Endodermal cell (in vitro differentiated cells): ENCODE measurements at regions not wholly inside any gene's neighbourhood (a gene's known extent, or its start where the extent isn't known, plus 50 kb on each side); places are given as distances from the start of the nearest gene placed in this dataset.

ENCODE experiments used
- DNase-seq: peaks from one replicate; pipeline ENCODE4 v3.0.0-alpha.2; 2017
- H3K27ac ChIP-seq: 2 replicates; pipeline ENCODE4 v1.5.1; 2013; ENCODE audit warnings: mild to moderate bottlenecking, low read depth, low read length, moderate library complexity
- H3K27me3 ChIP-seq: 2 replicates; pipeline ENCODE4 v1.6.1; 2013; ENCODE audit warnings: mild to moderate bottlenecking, low read length, moderate library complexity; ENCODE audit not compliant: insufficient read depth, control insufficient read depth, poor library complexity, severe bottlenecking
- H3K36me3 ChIP-seq: 2 replicates; pipeline ENCODE4 v1.7.0; 2013; ENCODE audit warnings: mild to moderate bottlenecking, low read length, moderate library complexity; ENCODE audit not compliant: control insufficient read depth, insufficient read depth
- H3K4me1 ChIP-seq: one replicate; pipeline ENCODE4 v1.7.0; 2013; ENCODE audit warnings: low read length; ENCODE audit not compliant: control insufficient read depth, insufficient read depth
- H3K4me3 ChIP-seq: 2 replicates; pipeline ENCODE4 v1.5.1; 2013; ENCODE audit warnings: mild to moderate bottlenecking, low read length, moderate library complexity
- H3K9ac ChIP-seq: 2 replicates; pipeline ENCODE4 v1.6.1; 2013; ENCODE audit warnings: mild to moderate bottlenecking, low read length, moderate library complexity; ENCODE audit not compliant: poor library complexity, severe bottlenecking; ENCODE audit errors: extremely low read depth
- H3K9me3 ChIP-seq: 2 replicates; pipeline ENCODE4 v1.6.1; 2013; ENCODE audit warnings: mild to moderate bottlenecking, low read length, moderate library complexity; ENCODE audit not compliant: control insufficient read depth
- H3K27ac Mint-ChIP-seq: 2 replicates; pipeline ENCODE4 v1.8.0; 2020; ENCODE audit warnings: mixed read lengths
- H3K27me3 Mint-ChIP-seq: 2 replicates; pipeline ENCODE4 v1.8.0; 2021; ENCODE audit warnings: mild to moderate bottlenecking, mixed read lengths; ENCODE audit not compliant: insufficient read depth
- H3K36me3 Mint-ChIP-seq: 2 replicates; pipeline ENCODE4 v1.8.0; 2020; ENCODE audit warnings: low read depth, mixed read lengths
- H3K4me1 Mint-ChIP-seq: 2 replicates; pipeline ENCODE4 v1.8.0; 2020; ENCODE audit warnings: mixed read lengths
- H3K4me3 Mint-ChIP-seq: 2 replicates; pipeline ENCODE4 v1.8.0; 2020; ENCODE audit warnings: mild to moderate bottlenecking, moderate library complexity, mixed read lengths
- H3K9me3 Mint-ChIP-seq: 2 replicates; pipeline ENCODE4 v1.8.0; 2020; ENCODE audit warnings: mild to moderate bottlenecking, mixed read lengths
- WGBS, 2 experiments: methylation state at CpG; one replicate each; pipeline versions ENCODE4 v1.1.5 to v1.1.7; 2013; ENCODE audit warnings: missing lambda C conversion rate in 2 of 2, mixed read lengths in 1 of 2; ENCODE audit not compliant: insufficient coverage in 1 of 2, insufficient read length in 1 of 2; 5-methylcytosine and 5-hydroxymethylcytosine counted together
- TF ChIP-seq, protein P1 (sequence below): fragments of 200-600 bp; sonication (generic); conservative IDR thresholded peaks from 2 replicates; pipeline ENCODE4 v1.5.0; 2021; ENCODE audit warnings: antibody characterized with exemption, mild to moderate bottlenecking

DNA sequence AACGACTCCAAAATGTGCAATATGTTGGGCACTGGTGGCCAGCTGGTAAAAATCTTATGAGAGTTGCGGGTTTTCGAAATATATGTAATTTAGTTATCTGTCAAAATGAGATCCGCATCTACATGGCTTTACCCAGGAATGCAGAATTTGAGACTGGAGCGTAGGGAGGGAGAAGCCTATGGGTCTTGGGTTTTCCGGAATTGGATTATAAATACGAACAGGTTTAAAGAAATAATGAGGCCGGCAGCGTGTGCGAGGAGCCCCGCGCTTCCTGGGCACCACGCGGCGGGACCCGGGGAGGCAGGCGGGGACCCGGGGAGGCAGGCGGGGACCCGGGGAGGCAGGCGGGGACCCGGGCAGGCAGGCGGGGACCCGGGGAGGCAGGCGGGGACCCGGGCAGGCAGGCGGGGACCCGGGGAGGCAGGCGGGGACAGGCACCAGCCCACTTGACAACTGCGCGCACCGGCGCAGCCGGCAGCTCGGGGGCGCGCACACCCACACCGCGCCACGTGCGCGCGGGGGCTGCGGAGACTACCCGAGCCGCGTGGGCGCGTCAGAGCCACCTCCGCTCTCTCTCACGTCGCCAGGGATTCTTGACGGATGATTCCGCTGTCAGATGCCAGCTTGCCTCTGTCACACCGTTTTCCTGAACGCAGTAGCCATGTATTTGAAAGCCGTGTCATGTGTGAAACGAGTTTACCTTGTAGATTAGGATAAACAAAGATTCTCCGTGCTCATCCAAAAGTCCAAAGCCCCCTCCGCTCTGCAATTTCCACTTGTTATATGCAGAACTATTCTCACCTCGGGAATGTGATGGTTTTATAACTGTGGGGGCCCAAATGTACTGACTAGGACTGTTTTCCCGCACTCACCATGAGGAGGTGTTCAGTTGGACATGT is 54.3 kb upstream of the HNRNPU start:
- H3K36me3 Mint-ChIP-seq, result no peaks in the 10 kb centered on the region
- no peaks in the 10 kb centered on the region for H3K4me1 Mint-ChIP-seq
- 9 to 10% methylated on average over 31 to 62 of the region's 62 CpGs for WGBS, 2 experiments
- H3K9me3 ChIP-seq, result no peaks in the 10 kb centered on the region
- H3K27me3 ChIP-seq, result peaks cover 19% of the 10 kb centered on the region
- no peak overlapping the region for H3K27ac Mint-ChIP-seq
- no peak overlapping the region for H3K27ac ChIP-seq
- peak overlapping the region; percentile 59 for H3K4me3 Mint-ChIP-seq
- no peaks in the 10 kb centered on the region for H3K9me3 Mint-ChIP-seq
- no peak overlapping the region for H3K9ac ChIP-seq
- H3K4me1 ChIP-seq, result no peaks in the 10 kb centered on the region
- peaks cover 30% of the 10 kb centered on the region for H3K27me3 Mint-ChIP-seq
- H3K4me3 ChIP-seq, result peak overlapping the region; percentile 75
- peak; percentile 61 for DNase-seq
- TF ChIP-seq, protein P1, sequence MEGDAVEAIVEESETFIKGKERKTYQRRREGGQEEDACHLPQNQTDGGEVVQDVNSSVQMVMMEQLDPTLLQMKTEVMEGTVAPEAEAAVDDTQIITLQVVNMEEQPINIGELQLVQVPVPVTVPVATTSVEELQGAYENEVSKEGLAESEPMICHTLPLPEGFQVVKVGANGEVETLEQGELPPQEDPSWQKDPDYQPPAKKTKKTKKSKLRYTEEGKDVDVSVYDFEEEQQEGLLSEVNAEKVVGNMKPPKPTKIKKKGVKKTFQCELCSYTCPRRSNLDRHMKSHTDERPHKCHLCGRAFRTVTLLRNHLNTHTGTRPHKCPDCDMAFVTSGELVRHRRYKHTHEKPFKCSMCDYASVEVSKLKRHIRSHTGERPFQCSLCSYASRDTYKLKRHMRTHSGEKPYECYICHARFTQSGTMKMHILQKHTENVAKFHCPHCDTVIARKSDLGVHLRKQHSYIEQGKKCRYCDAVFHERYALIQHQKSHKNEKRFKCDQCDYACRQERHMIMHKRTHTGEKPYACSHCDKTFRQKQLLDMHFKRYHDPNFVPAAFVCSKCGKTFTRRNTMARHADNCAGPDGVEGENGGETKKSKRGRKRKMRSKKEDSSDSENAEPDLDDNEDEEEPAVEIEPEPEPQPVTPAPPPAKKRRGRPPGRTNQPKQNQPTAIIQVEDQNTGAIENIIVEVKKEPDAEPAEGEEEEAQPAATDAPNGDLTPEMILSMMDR, result no peak
- H3K36me3 ChIP-seq, result no peaks in the 10 kb centered on the region

DNA sequence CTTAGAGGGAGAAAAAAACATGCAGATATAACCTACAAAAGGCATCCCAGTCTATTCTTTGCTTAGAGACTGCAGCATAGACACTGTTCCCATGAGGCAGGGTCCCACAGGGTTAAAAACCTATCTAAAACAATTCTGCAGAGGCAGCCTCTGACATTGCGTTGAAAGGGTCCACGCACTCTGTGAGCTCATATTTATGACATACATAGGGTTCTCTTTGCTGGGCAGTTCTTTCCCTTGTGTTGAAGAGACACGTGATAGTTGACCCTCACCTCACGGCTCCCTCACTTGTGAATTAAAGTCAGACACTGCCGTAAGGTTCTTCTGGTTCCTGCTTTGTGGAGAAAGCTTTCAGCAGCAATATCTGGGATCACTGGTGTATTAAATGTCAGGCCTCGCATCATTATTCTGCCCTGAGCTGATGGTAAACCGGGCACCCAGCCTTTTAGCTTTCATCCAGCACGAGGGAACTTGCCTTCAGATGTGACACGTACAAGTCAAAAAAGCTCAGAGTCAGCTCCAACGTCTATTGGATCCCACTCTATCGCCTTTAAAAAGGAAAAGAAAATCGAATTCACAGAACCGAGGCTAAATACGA is 52.8 kb upstream of the HNRNPU start:
- H3K4me3 ChIP-seq, result no peak overlapping the region
- no peaks in the 10 kb centered on the region for H3K4me1 ChIP-seq
- no peaks in the 10 kb centered on the region for H3K36me3 ChIP-seq
- no peak overlapping the region for H3K4me3 Mint-ChIP-seq
- H3K27ac ChIP-seq, result no peak overlapping the region
- H3K27me3 Mint-ChIP-seq, result peaks cover 30% of the 10 kb centered on the region
- no peaks in the 10 kb centered on the region for H3K4me1 Mint-ChIP-seq
- H3K9me3 Mint-ChIP-seq, result no peaks in the 10 kb centered on the region
- H3K9me3 ChIP-seq, result no peaks in the 10 kb centered on the region
- 93 to 95% methylated on average over 12 to 14 of the region's 14 CpGs for WGBS, 2 experiments
- no peak for DNase-seq
- peaks cover 19% of the 10 kb centered on the region for H3K27me3 ChIP-seq
- H3K36me3 Mint-ChIP-seq, result no peaks in the 10 kb centered on the region
- TF ChIP-seq, protein P1, result no peak
- H3K27ac Mint-ChIP-seq, result no peak overlapping the region
- no peak overlapping the region for H3K9ac ChIP-seq

DNA sequence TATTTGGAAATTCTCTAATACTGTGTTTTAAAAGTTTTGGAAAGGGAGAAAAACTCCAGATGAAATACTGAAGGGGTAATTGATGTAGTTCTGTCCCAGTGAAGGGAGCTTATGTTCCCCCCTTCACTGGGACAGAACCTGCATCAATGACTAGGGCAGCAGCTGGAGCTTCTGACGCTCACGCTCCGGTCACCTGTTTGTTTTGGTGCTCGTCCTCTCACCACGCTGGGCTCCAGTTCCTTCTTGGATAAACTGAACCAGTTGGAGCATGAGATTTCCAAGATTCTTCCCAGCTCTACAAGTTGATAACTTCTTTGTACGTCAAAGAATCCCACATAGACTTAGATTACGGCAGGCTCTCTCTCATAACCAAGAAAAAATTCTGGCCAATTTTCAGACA is 51.4 kb upstream of the HNRNPU start:
- 92 to 98% methylated on average over 6 to 7 of the region's 7 CpGs for WGBS, 2 experiments
- Mint-ChIP-seq H3K4me1 (no peaks in the 10 kb centered on the region), H3K27ac (no peak overlapping the region), H3K27me3 (peaks cover 30% of the 10 kb centered on the region), H3K4me3 (no peak overlapping the region), H3K36me3 (no peaks in the 10 kb centered on the region), H3K9me3 (no peaks in the 10 kb centered on the region)
- no peak overlapping the region for H3K27ac ChIP-seq
- peaks cover 19% of the 10 kb centered on the region for H3K27me3 ChIP-seq
- no peak overlapping the region for H3K4me3 ChIP-seq
- no peaks in the 10 kb centered on the region for H3K36me3 ChIP-seq
- H3K4me1 ChIP-seq, result no peaks in the 10 kb centered on the region
- TF ChIP-seq, protein P1, result no peak
- no peak for DNase-seq
- no peaks in the 10 kb centered on the region for H3K9me3 ChIP-seq
- no peak overlapping the region for H3K9ac ChIP-seq
